ENCODE measurements at regions not wholly inside any gene's neighbourhood (a gene's known extent, or its start where the extent isn't known, plus 50 kb on each side); places are given as distances from the start of the nearest gene placed in this dataset.

DNA sequence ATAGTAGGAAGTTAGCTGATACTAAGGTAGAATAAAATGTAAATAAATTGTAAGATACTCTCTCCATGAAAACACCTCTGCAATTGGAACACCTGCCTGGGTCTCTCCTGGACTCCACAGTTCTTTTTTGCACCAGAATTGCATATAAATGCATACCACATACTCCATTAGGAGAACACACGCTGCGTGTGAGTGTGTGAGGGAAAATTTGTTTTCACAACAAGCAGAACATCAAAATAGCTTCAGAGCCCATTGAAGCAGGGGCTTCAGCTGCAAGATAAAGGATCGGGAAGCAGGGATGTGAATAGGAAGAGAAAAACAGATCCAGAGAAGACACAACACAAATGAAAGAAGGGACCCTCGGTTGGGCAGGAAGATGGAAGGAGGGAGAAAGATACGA lies 389.8 kb upstream of the BRINP1 start:
- TF ChIP-seq CTCF (IDR thresholded peaks at IDR 0.05; ENCODE audit: control extremely low read depth, extremely low read depth, low read depth, missing control alignments) = no peak
- POLR2A ChIA-PET = no interaction called here
- CTCF ChIA-PET = interaction anchor here (1.5 kb wide), 1 partner anchor 11 kb away, joined by 4 read pairs; no protein-coding TSS in a partner anchor
- no peak for DNase-seq (ENCODE audit: extremely low spot score)

- DNase-seq (ENCODE audit: extremely low spot score) = no peak
- ChIA-PET POLR2A (no interaction called here), CTCF (interaction anchor here (1.5 kb wide), 1 partner anchor 10 kb away, joined by 4 read pairs; no protein-coding TSS in a partner anchor)
- TF ChIP-seq CTCF (IDR thresholded peaks at IDR 0.05; ENCODE audit: control extremely low read depth, extremely low read depth, low read depth, missing control alignments) = no peak
These were observed 389.0 kb upstream of the BRINP1 start for GRCh38 chr9:119758241-119758640.

DNA sequence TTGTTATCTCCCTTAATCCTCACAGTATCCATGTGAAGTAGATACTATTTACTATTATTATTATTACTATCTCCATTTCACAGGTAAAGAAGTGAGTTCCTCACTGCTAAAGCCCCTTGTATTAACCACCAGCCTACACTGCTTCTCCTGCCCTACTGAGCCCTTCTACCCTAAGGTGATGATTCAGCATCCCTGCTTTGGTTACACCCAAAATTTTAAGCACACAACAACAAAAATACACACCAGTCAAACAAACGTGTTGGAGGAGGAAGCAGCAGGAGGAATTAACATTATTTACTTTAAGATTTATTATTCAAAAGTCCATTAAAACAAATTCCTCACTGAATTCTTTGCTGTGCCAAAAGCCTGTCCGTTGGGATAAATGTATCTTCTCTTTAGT lies 370.2 kb upstream of the BRINP1 start:
- ChIA-PET CTCF (no interaction called here), POLR2A (no interaction called here)
- no peak for DNase-seq (ENCODE audit: extremely low spot score)
- no peak for TF ChIP-seq CTCF (IDR thresholded peaks at IDR 0.05; ENCODE audit: control extremely low read depth, extremely low read depth, low read depth, missing control alignments)

DNA sequence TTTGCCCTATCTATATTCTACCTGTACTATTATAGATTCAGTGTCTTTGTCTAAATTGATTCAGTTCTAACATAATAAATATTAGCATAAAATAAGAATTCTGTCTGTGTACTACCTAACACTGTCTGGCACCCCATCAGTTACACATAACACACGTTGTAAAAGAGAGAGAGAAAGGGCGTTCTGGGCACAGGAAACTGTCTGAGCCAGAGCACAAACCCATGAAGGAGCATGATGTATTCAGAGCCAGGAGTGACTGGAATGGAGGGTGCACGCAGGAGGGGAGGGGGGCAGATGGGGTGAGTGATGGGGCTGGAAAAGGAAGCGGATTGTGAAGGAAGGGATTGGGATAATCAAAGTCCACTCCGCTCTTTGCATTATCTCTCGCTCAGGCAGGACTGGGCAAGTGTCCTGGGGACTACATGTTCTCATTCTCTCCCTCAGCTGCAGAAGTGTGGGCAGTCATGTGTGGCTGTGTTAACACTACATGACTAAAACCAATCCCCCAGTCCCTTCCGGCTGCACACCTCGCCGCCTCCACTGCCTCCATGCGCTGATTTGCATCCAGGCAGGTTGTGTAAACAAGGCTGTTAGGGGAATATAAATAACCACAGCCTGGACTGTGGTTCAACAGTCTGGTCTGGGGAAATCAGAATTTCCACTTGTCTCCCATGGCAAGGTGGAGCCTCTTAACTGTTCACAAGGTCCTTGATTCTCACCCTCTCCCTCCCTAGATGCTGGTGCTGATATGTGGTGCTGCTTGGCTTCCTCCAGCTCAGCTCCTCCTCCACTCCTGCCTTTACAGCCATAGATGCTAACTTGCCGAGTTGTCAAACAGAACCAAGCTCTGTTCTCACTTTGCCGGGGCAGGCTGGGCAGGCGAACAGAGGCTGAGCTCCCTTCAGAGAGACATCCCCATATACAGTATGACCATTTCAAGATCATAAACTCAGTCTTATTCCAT lies 367.5 kb upstream of the BRINP1 start:
- TF ChIP-seq CTCF (IDR thresholded peaks at IDR 0.05; ENCODE audit: control extremely low read depth, extremely low read depth, low read depth, missing control alignments) = no peak
- peak; percentile 67 for DNase-seq (ENCODE audit: extremely low spot score)
- CTCF ChIA-PET = interaction anchor here (1.0 kb wide), 1 partner anchor 14 kb away, joined by 3 read pairs; no protein-coding TSS in a partner anchor
- POLR2A ChIA-PET = no interaction called here

DNA sequence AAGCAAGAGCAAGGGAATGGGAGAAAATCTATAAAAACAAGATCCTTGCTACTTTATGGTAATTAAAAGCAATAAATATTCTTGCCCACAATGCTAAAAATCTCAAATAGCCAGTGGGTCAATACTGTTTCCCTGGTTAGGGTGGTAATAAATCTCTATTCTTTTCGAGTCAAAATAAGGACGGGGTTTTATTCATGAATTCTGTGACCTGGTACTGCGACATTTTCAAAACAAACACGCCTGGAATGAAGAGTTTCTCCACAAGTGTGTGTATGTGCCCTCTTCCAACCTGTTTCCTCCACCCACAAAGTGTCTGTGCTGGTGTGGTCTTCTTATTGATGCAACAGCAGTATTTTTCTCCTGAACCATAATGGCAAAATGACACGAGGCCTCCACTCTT lies 358.8 kb upstream of the BRINP1 start:
- DNase-seq (ENCODE audit: extremely low spot score) = no peak
- ChIA-PET POLR2A (no interaction called here), CTCF (no interaction called here)
- TF ChIP-seq CTCF (IDR thresholded peaks at IDR 0.05; ENCODE audit: control extremely low read depth, extremely low read depth, low read depth, missing control alignments) = no peak

GRCh38 chr9:119726035-119726434 lies 356.8 kb upstream of the BRINP1 start:
- TF ChIP-seq CTCF (IDR thresholded peaks at IDR 0.05; ENCODE audit: control extremely low read depth, extremely low read depth, low read depth, missing control alignments) = no peak
- POLR2A ChIA-PET = no interaction called here
- no peak for DNase-seq (ENCODE audit: extremely low spot score)
- CTCF ChIA-PET = no interaction called here
